ENCODE measurements at regions not wholly inside any gene's neighbourhood (a gene's known extent, or its start where the extent isn't known, plus 50 kb on each side); places are given as distances from the start of the nearest gene placed in this dataset.

DNA sequence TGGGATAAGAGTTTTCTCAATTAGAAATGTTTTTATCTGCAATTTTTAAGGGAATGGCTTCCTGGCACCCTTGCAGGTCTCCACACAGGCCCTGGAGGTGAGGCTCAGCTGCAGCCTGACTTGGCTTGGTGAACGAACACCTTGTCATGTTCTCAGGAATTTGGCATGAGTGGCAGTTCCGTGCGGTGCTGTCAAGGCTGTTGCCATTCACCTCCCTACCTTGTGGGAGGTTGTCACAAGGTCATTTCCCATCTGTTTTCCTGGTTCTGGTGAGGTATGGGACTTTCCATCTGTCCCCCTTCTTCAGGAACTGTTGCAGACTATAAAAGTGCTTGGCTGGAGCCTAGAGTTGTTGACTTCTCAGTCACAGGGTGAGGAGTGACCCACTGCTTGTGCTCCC lies 82.9 kb downstream of the ELOVL4 start:
- DNase-seq (ENCODE audit: low spot score), result no peak
- no peak for ATAC-seq
- CTCF ChIA-PET (ENCODE audit: low intra/inter-chr PET ratio, low total read pairs), result no interaction called here
- TF ChIP-seq ARID2 (CRISPR knock-in tag; IDR thresholded peaks at IDR 0.05; ENCODE audit: borderline replicate concordance) (no peak), ZC3H13 (CRISPR knock-in tag; IDR thresholded peaks at IDR 0.05) (no peak), ARID5B (CRISPR knock-in tag; IDR thresholded peaks at IDR 0.05) (no peak), HES4 (CRISPR knock-in tag; IDR thresholded peaks at IDR 0.05; ENCODE audit: borderline replicate concordance) (no peak), MAX (IDR thresholded peaks at IDR 0.05) (no peak), HNRNPH1 (optimal IDR thresholded peaks at IDR 0.05; ENCODE audit: low read depth, low read length) (no peak), ARID4A (CRISPR knock-in tag; IDR thresholded peaks at IDR 0.05; ENCODE audit: borderline replicate concordance) (no peak), ZNF468 (CRISPR knock-in tag; IDR thresholded peaks at IDR 0.05) (no peak), HNF4G (IDR thresholded peaks at IDR 0.05; ENCODE audit: borderline replicate concordance, low read depth, low read length) (no peak), HNF4G (CRISPR knock-in tag; IDR thresholded peaks at IDR 0.05; ENCODE audit: borderline replicate concordance, low read depth) (no peak), TBP (CRISPR knock-in tag; IDR thresholded peaks at IDR 0.05) (no peak)
- TF ChIP-seq, protein P1, sequence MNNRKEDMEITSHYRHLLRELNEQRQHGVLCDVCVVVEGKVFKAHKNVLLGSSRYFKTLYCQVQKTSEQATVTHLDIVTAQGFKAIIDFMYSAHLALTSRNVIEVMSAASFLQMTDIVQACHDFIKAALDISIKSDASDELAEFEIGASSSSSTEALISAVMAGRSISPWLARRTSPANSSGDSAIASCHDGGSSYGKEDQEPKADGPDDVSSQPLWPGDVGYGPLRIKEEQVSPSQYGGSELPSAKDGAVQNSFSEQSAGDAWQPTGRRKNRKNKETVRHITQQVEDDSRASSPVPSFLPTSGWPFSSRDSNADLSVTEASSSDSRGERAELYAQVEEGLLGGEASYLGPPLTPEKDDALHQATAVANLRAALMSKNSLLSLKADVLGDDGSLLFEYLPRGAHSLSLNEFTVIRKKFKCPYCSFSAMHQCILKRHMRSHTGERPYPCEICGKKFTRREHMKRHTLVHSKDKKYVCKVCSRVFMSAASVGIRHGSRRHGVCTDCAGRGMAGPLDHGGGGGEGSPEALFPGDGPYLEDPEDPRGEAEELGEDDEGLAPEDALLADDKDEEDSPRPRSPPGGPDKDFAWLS (CRISPR knock-in tag; IDR thresholded peaks at IDR 0.05; ENCODE audit: borderline replicate concordance), result no peak
- TF ChIP-seq, protein P2, sequence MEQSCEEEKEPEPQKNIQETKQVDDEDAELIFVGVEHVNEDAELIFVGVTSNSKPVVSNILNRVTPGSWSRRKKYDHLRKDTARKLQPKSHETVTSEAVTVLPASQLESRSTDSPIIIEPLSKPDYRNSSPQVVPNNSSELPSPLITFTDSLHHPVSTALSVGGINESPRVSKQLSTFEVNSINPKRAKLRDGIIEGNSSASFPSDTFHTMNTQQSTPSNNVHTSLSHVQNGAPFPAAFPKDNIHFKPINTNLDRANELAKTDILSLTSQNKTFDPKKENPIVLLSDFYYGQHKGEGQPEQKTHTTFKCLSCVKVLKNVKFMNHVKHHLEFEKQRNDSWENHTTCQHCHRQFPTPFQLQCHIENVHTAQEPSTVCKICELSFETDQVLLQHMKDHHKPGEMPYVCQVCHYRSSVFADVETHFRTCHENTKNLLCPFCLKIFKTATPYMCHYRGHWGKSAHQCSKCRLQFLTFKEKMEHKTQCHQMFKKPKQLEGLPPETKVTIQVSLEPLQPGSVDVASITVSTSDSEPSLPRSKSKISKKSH (CRISPR knock-in tag; IDR thresholded peaks at IDR 0.05; ENCODE audit: borderline replicate concordance), result no peak
- BruUV-seq (replicated peaks), result no TSS peak
- H3K27me3 ChIP-seq (ENCODE audit: control insufficient read depth in 1 of 2, insufficient read depth in 2 of 2, low read length in 2 of 2), result no peaks in the 10 kb centered on the region; a peak in 1 of 5 replicates
- no peak overlapping the region for H3K4me3 ChIP-seq (replicated peaks in 1 of 3; ENCODE audit: insufficient read depth in 1 of 3, low read depth in 2 of 3, low read length in 3 of 3)
- no peak overlapping the region for H3K9ac ChIP-seq (ENCODE audit: insufficient read depth, low read depth, low read length)
- intact Hi-C loops (cut with micrococcal nuclease; ENCODE audit: unreplicated experiment) (no loop called here), in situ Hi-C loops (cut with HindIII; ENCODE audit: extremely low pct_ligation_motif_present, low pct_unique_long_range_greater_than_20kb) (no loop called here)
- H3K4me2 ChIP-seq (ENCODE audit: low read depth, low read length), result no peak overlapping the region
- H3K4me1 ChIP-seq (ENCODE audit: insufficient read depth, low read length), result peaks cover 12% of the 10 kb centered on the region
- H3K9me3 ChIP-seq (ENCODE audit: low read length), result no peaks in the 10 kb centered on the region
- H3K79me2 ChIP-seq (ENCODE audit: insufficient read depth, low read length), result no peaks in the 10 kb centered on the region
- no peak overlapping the region for H3K27ac ChIP-seq (ENCODE audit: extremely low read length, insufficient read depth, low read length)
- POLR2A ChIA-PET, result no interaction called here
- 7% methylated on average over 3 of the region's 3 CpGs for WGBS (ENCODE audit: low lambda C conversion rate)
- no peak for FAIRE-seq
- H4K20me1 ChIP-seq (ENCODE audit: insufficient read depth, low read length), result no peaks in the 10 kb centered on the region
- H2AFZ ChIP-seq (ENCODE audit: low read length), result no peak overlapping the region
- no peaks in the 10 kb centered on the region for H3K36me3 ChIP-seq (replicated peaks in 1 of 2; ENCODE audit: control insufficient read depth in 1 of 2, insufficient read depth in 2 of 2, low read length in 2 of 2)

Data from HepG2 (cell line).